ENCODE measurements at regions not wholly inside any gene's neighbourhood (a gene's known extent, or its start where the extent isn't known, plus 50 kb on each side); places are given as distances from the start of the nearest gene placed in this dataset.
A peak's percentile ranks its signal among the peaks of the same experiment; 100 is the strongest.

GRCh38 chr3:104908761-104909160 lies 457.9 kb upstream of the ALCAM start:
- no peak overlapping the region for H3K4me3 ChIP-seq (ENCODE audit: low read depth, low read length)
- no peak for TF ChIP-seq CTCF (conservative IDR thresholded peaks at IDR 0.05; ENCODE audit: low read depth, low read length)

GRCh38 chr3:104909198-104909597 lies 457.5 kb upstream of the ALCAM start:
- peak; percentile 86 for DNase-seq (ENCODE audit: low read depth)
- no peak overlapping the region for H3K4me3 ChIP-seq (ENCODE audit: low read depth, low read length)
- no peak for TF ChIP-seq CTCF (conservative IDR thresholded peaks at IDR 0.05; ENCODE audit: low read depth, low read length)

More at GRCh38 chr3:104908761-104909160, 457.9 kb upstream of the ALCAM start:
- DNase-seq (ENCODE audit: low read depth): peak; percentile 32

- no peak overlapping the region for H3K4me3 ChIP-seq (ENCODE audit: low read depth, low read length)
- DNase-seq (ENCODE audit: low read depth): peak; percentile 30
- no peak for TF ChIP-seq CTCF (conservative IDR thresholded peaks at IDR 0.05; ENCODE audit: low read depth, low read length)
These were observed 457.0 kb upstream of the ALCAM start for GRCh38 chr3:104909721-104910120.

- DNase-seq (ENCODE audit: low read depth): peak; percentile 32
- no peak for TF ChIP-seq CTCF (conservative IDR thresholded peaks at IDR 0.05; ENCODE audit: low read depth, low read length)
- no peak overlapping the region for H3K4me3 ChIP-seq (ENCODE audit: low read depth, low read length)
These were observed 455.3 kb upstream of the ALCAM start for GRCh38 chr3:104911376-104911775.

GRCh38 chr3:104916971-104917370 lies 449.7 kb upstream of the ALCAM start:
- TF ChIP-seq CTCF (conservative IDR thresholded peaks at IDR 0.05; ENCODE audit: low read depth, low read length): no peak
- DNase-seq (ENCODE audit: low read depth): peak; percentile 38
- H3K4me3 ChIP-seq (ENCODE audit: low read depth, low read length): no peak overlapping the region

- TF ChIP-seq CTCF (conservative IDR thresholded peaks at IDR 0.05; ENCODE audit: low read depth, low read length): no peak
- no peak for DNase-seq (ENCODE audit: low read depth)
- no peak overlapping the region for H3K4me3 ChIP-seq (ENCODE audit: low read depth, low read length)
These were observed 446.2 kb upstream of the ALCAM start for GRCh38 chr3:104920512-104920911.

- TF ChIP-seq CTCF (conservative IDR thresholded peaks at IDR 0.05; ENCODE audit: low read depth, low read length): no peak
- DNase-seq (ENCODE audit: low read depth): no peak
- H3K4me3 ChIP-seq (ENCODE audit: low read depth, low read length): no peak overlapping the region
These were observed 432.7 kb upstream of the ALCAM start for GRCh38 chr3:104933972-104934371.
